SK-N-SH treated with all-trans-retinoic acid at 6 μM for 48 hours (cell line): ENCODE measurements at regions not wholly inside any gene's neighbourhood (a gene's known extent, or its start where the extent isn't known, plus 50 kb on each side); places are given as distances from the start of the nearest gene placed in this dataset.

ENCODE experiments used
- ATAC-seq: fragments of 200-7000 bp; cut with Tn5 transposase; 3 replicates; pipeline ENCODE4 v1.9.1; 2020; ENCODE audit warnings: mild to moderate bottlenecking, moderate library complexity
- ARNTL ChIP-seq: fragments of 450-650 bp; formaldehyde crosslinking; IDR thresholded peaks from 2 replicates; pipeline ENCODE4 v1.5.0; 2020; ENCODE audit warnings: low read depth, mild to moderate bottlenecking, moderate library complexity, borderline replicate concordance
- CREB5 ChIP-seq: fragments of 250-450 bp; sonication (Bioruptor Pico); IDR thresholded peaks from 2 replicates; pipeline ENCODE4 v1.5.1; 2020; ENCODE audit warnings: low read depth, mild to moderate bottlenecking, moderate library complexity
- CSDC2 ChIP-seq: fragments of 250-450 bp; sonication (Bioruptor Pico); IDR thresholded peaks from 2 replicates; pipeline ENCODE4 v1.5.0; 2020; ENCODE audit warnings: mild to moderate bottlenecking, moderate library complexity
- CSRNP3 ChIP-seq: fragments of 250-450 bp; sonication (Bioruptor Pico); IDR thresholded peaks from 2 replicates; pipeline ENCODE4 v1.5.1; 2021; ENCODE audit warnings: mild to moderate bottlenecking, moderate library complexity
- ESRRG ChIP-seq: fragments of 250-450 bp; sonication (Bioruptor Pico); IDR thresholded peaks from 2 replicates; pipeline ENCODE4 v1.6.1; 2021; ENCODE audit warnings: mild to moderate bottlenecking
- OSR1 ChIP-seq: fragments of 250-450 bp; sonication (Bioruptor Pico); IDR thresholded peaks from 2 replicates; pipeline ENCODE4 v1.8.0; 2022; ENCODE audit warnings: moderate library complexity, mild to moderate bottlenecking, inconsistent platforms
- PATZ1 ChIP-seq: fragments of 250-450 bp; sonication (Bioruptor Pico); IDR thresholded peaks from 2 replicates; pipeline ENCODE4 v1.8.0; 2020; ENCODE audit warnings: mild to moderate bottlenecking, moderate library complexity, borderline replicate concordance
- POU6F1 ChIP-seq: fragments of 250-450 bp; sonication (Bioruptor Pico); IDR thresholded peaks from 2 replicates; pipeline ENCODE4 v1.8.0; 2021; ENCODE audit warnings: low read depth, mild to moderate bottlenecking, moderate library complexity, borderline replicate concordance
- RARB ChIP-seq: fragments of 250-450 bp; sonication (Bioruptor Pico); IDR thresholded peaks from 2 replicates; pipeline ENCODE4 v1.8.0; 2021; ENCODE audit warnings: mild to moderate bottlenecking, moderate library complexity
- SNAI2 ChIP-seq: fragments of 250-450 bp; sonication (Bioruptor Pico); IDR thresholded peaks from 2 replicates; pipeline ENCODE4 v1.5.0; 2020; ENCODE audit warnings: mild to moderate bottlenecking, moderate library complexity
- TCF4 ChIP-seq: fragments of 250-450 bp; sonication (Bioruptor Pico); IDR thresholded peaks from 2 replicates; pipeline ENCODE4 v1.8.0; 2021; ENCODE audit warnings: mild to moderate bottlenecking, moderate library complexity, borderline replicate concordance
- TOX ChIP-seq: fragments of 250-450 bp; sonication (Bioruptor Pico); IDR thresholded peaks from 2 replicates; pipeline ENCODE4 v1.8.0; 2021; ENCODE audit warnings: mild to moderate bottlenecking, moderate library complexity, borderline replicate concordance
- TSHZ2 ChIP-seq: fragments of 250-450 bp; sonication (Bioruptor Pico); IDR thresholded peaks from 2 replicates; pipeline ENCODE4 v1.5.0; 2020; ENCODE audit warnings: mild to moderate bottlenecking, moderate library complexity
- ZFP3 ChIP-seq: fragments of 250-450 bp; sonication (Bioruptor Pico); IDR thresholded peaks from 2 replicates; pipeline ENCODE4 v1.5.0; 2020; ENCODE audit warnings: mild to moderate bottlenecking, moderate library complexity
- ZFP30 ChIP-seq: fragments of 450-650 bp; formaldehyde crosslinking; IDR thresholded peaks from 2 replicates; pipeline ENCODE4 v1.5.0; 2022; ENCODE audit warnings: mild to moderate bottlenecking, moderate library complexity
- ZNF565 ChIP-seq: fragments of 450-650 bp; formaldehyde crosslinking; conservative IDR thresholded peaks from 2 replicates; pipeline ENCODE4 v1.5.0; 2020; ENCODE audit warnings: low read depth, mild to moderate bottlenecking, moderate library complexity
- ZNF70 ChIP-seq: fragments of 450-650 bp; formaldehyde crosslinking; IDR thresholded peaks from 2 replicates; pipeline ENCODE4 v1.5.0; 2020; ENCODE audit warnings: mild to moderate bottlenecking, moderate library complexity
- ZNF8 ChIP-seq: fragments of 450-650 bp; formaldehyde crosslinking; IDR thresholded peaks from 2 replicates; pipeline ENCODE4 v1.5.0; 2020; ENCODE audit warnings: mild to moderate bottlenecking, moderate library complexity

- no peak for TF ChIP-seq TSHZ2 (CRISPR knock-in tag)
- TF ChIP-seq ZNF565 (CRISPR knock-in tag): no peak
Measured at GRCh38 chr3:127467391-127467790, 123.1 kb downstream of the TPRA1 start (continued).

- TF ChIP-seq ZFP3 (CRISPR knock-in tag): no peak
- TF ChIP-seq ZNF70 (CRISPR knock-in tag): no peak
- no peak for TF ChIP-seq TCF4 (CRISPR knock-in tag)
- no peak for TF ChIP-seq TOX (CRISPR knock-in tag)
- no peak for ATAC-seq
Measured at GRCh38 chr3:127464642-127465041, 125.9 kb downstream of the TPRA1 start.

GRCh38 chr3:127462111-127462655 lies 128.3 kb downstream of the TPRA1 start:
- no peak for TF ChIP-seq CREB5 (CRISPR knock-in tag)
- no peak for TF ChIP-seq TSHZ2 (CRISPR knock-in tag)
- no peak for TF ChIP-seq OSR1 (CRISPR knock-in tag)
- no peak for TF ChIP-seq RARB
- TF ChIP-seq ZFP3 (CRISPR knock-in tag): no peak
- TF ChIP-seq ZFP30 (CRISPR knock-in tag): no peak
- no peak for TF ChIP-seq CSDC2 (CRISPR knock-in tag)
- TF ChIP-seq TOX (CRISPR knock-in tag): no peak
- no peak for TF ChIP-seq POU6F1 (CRISPR knock-in tag)
- TF ChIP-seq ZNF70 (CRISPR knock-in tag): no peak
- TF ChIP-seq ARNTL (CRISPR knock-in tag): no peak
- no peak for TF ChIP-seq ZNF8 (CRISPR knock-in tag)
- no peak for TF ChIP-seq ESRRG (CRISPR knock-in tag)
- TF ChIP-seq SNAI2 (CRISPR knock-in tag): no peak
- no peak for TF ChIP-seq PATZ1 (CRISPR knock-in tag)
- no peak for TF ChIP-seq CSRNP3 (CRISPR knock-in tag)
- no peak for TF ChIP-seq ZNF565 (CRISPR knock-in tag)
- ATAC-seq: no peak
